GM21737 (cell line): ENCODE measurements at regions not wholly inside any gene's neighbourhood (a gene's known extent, or its start where the extent isn't known, plus 50 kb on each side); places are given as distances from the start of the nearest gene placed in this dataset.

Experiments used
- ATAC-seq: cut with Tn5 transposase; IDR thresholded peaks from one replicate; pipeline ENCODE4 v1.9.1; 2021; ENCODE audit warnings: mild to moderate bottlenecking, moderate library complexity; ENCODE audit not compliant: unreplicated experiment

DNA sequence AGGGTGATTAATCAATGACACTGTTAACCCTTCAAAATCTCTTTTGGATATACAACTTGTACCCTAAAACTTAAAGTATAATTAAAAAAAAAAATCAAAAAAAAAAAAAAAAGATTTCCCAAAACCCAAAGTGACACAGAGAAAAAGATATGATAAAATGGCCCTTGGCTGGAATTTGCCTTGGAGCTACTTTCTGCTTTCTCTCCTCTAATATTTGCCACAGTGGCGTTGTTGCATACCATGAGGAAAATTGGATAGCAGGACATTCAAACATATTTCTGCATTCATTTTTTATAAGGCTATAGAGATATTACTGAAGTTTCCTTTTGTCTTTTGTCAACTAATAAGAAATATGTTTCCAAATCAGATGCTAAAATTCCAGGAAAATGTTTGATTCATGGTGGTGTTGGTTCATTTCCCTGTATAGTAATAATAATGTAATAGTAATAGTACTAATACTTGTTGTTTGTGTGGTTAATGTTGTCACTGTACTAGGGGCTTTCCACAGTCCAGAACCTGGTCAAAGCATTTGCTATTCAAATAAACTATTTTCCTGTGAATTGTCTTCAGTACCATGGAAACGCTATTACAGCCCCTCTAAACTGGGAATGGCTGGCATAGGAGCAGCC is 441.3 kb upstream of the THBS1 start:
- ATAC-seq: no peak

DNA sequence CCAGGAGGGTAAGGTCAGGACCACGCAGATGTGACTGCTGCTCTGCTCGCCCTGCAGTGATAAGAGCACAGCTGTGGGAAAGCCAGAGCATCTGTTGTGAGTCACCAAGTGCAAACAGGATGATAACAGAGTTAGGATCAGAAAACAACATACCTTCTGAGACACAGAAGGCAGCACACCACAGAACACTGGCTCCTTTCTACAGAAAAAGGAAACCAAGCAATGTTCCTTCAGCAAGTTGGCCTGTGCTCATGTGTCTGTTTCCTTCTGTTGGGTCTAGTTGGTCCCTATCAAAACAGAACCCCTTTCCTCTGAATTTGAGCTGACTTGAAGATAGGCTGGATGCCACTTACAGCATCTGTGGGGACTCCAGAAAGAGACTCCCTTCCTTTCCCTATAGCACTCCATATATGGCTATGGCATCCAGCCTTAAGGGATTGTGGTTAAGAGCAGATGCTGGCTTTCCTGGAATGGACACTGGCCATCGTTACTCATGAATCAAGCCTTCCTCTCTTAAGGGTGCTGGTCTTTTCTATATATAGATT is 440.7 kb upstream of the THBS1 start:
- ATAC-seq: no peak

GRCh38 chr15:39142500-39142899 is 438.4 kb upstream of the THBS1 start:
- no peak for ATAC-seq

DNA sequence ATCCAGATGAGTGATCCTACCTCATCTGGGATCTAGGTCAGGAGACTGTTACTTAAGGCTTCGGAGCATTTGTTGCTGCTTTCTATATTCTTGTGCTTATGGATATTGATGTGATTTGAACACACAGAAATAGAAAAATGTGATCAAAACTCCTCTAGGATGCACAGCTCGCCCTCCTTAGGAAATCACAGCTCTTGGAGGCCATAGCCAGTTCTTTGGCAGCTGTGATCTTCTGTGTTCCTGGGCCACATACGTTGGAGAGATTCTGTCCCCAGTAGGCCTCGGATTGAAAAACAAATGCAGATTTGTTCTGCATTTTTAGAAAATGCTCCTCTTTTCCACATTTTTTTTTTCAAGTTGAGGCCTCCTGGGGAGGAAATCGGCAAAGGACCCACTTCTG is 437.4 kb upstream of the THBS1 start:
- ATAC-seq: no peak

DNA sequence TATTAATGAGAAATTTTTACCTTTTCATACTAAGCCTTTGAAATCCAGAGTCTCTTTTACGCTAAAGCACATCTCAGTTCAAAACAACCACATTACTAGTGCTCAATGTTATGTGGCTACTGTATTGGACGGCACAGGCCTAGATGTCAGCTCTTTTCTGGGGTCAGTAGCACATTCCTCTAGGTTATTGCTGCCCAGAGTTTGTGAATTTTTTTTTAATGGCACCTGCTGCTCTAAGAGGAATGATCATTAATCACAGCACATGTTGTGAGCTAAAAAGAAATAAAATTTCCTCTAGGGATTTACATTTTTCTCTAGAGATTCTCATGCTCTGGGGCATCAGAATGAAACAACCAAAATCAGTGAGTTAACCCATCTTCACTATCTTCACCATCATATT is 436.8 kb upstream of the THBS1 start:
- ATAC-seq: no peak

GRCh38 chr15:39144613-39145499 is 436.0 kb upstream of the THBS1 start:
- no peak for ATAC-seq

GRCh38 chr15:39145854-39146625 is 434.8 kb upstream of the THBS1 start:
- no peak for ATAC-seq

DNA sequence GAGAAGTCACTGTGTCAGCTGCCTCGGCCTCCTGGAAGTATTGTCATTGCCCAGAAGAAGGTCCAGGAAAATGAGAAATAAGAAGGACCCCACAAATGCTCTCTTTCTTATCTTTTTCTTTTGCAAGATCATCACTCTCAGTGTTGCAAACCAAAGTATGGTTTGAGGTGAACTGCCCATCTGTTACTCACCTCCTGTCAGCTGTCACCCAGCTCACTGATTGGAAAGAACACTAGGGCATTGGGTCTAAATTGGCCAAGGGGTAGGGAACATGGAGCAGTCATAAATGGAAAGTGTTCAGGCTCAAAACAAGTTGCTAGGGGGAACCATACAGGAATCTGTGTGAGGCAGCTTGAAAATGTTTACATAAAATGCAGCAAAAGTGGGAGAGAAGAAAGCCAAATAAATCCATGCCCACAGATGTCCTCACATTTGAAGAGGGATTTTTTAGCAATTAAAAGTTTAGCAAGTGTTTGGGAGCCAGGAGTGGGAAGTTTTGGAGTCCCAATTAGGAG is 431.2 kb upstream of the THBS1 start:
- ATAC-seq: no peak

GRCh38 chr15:39151545-39151944 is 429.3 kb upstream of the THBS1 start:
- ATAC-seq: no peak

- ATAC-seq: no peak
These were observed 427.7 kb upstream of the THBS1 start for GRCh38 chr15:39153058-39153714.

DNA sequence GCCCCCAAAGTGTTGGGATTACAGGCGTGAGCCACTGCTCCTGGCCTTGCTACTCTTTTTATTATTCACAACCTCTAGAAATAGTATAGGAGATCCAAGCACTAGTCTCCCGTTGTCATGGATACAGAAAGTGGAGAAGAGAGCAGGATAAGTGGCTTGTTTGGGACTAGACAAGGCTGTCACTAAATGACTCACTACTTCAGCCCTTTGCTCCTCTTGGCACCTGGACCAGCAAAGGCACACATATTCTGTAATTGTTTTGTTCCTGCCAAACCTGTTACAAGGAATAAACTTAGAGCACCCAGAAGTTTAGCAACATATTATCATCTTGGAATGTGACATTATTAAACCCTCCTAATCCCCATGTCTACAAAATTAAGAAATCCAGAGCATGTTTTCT is 427.2 kb upstream of the THBS1 start:
- no peak for ATAC-seq

GRCh38 chr15:39154227-39154638 is 426.6 kb upstream of the THBS1 start:
- ATAC-seq: no peak

DNA sequence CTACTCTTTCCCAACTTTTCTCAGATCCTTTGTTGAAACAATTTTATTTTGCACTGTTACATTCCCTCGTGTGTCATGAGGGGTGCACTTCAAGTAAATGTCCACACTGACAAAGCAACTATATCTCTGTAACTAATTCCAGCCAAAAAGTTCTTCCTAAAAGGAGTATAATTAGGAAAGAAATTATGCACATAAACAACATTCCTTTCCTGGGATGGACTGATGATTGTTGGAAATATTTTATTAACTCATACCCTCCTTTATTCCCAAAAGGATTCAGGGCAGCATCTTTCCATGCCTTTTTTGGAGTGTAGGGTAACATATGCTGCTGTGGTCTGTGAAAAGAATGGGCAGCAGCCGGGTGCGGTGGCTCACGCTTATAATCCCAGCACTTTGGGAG is 426.1 kb upstream of the THBS1 start:
- ATAC-seq: no peak

DNA sequence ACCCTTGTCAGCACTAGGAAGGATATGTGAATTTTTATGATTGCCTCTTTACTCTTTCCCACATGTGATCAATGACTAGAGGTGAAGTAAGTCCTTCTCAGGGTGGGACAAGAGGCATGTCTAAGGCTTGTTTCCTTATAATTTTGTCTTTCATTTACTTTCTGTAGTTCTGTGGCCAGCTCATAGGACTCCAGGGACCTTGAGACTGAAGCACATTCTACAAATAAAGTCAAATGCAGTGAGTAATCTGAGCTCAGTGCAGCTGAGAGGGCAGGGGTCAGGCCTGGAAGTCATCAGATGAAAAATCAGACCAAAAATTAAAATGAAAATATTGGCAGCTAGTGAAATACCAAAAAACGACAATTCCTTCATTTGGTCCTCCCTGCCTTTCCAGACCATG is 424.7 kb upstream of the THBS1 start:
- no peak for ATAC-seq

- ATAC-seq: no peak
These were observed 424.1 kb upstream of the THBS1 start for GRCh38 chr15:39156646-39157250.

GRCh38 chr15:39157882-39158281 is 423.0 kb upstream of the THBS1 start:
- ATAC-seq: no peak

- no peak for ATAC-seq
These were observed 421.0 kb upstream of the THBS1 start for GRCh38 chr15:39159833-39160232.

DNA sequence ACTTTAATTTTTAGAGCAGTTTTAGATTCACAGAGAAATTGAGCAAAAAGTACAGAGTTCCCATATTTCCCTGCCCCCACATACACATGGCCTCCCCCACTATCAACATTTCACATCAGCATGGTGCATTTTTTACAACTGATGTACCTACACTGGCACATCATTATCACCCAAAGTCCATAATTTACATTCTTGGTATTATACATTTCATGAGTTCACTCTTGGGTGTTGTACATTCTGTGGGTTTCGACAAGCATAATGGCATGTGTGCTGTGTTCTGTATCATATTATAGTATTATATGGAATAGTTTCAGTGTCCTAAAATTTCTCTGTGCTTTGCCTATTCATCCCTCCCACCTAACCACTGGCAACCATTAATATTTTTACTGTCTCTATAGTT is 419.8 kb upstream of the THBS1 start:
- ATAC-seq: no peak

GRCh38 chr15:39165020-39165706 is 415.7 kb upstream of the THBS1 start:
- ATAC-seq: no peak
